T1000 (cell line): ENCODE measurements at regions not wholly inside any gene's neighbourhood (a gene's known extent, or its start where the extent isn't known, plus 50 kb on each side); places are given as distances from the start of the nearest gene placed in this dataset.

Source experiments
- DNase-seq: peaks from one replicate; lab custom pipeline; 2025; ENCODE audit warnings: mixed read lengths; lab: John Stamatoyannopoulos, UW

GRCh38 chr4:152235718-152236117 lies 300.2 kb downstream of the FBXW7 start:
- DNase-seq, result no peak

- DNase-seq, result no peak
Measured at GRCh38 chr4:152234571-152234970, 301.3 kb downstream of the FBXW7 start.

- DNase-seq, result no peak
Measured at GRCh38 chr4:152232271-152232670, 303.6 kb downstream of the FBXW7 start.

GRCh38 chr4:152229782-152230289 lies 306.1 kb downstream of the FBXW7 start:
- no peak for DNase-seq

- DNase-seq, result no peak
Measured at GRCh38 chr4:152225680-152226079, 310.2 kb downstream of the FBXW7 start.

GRCh38 chr4:152224721-152225420 lies 311.0 kb downstream of the FBXW7 start:
- DNase-seq, result no peak

- no peak for DNase-seq
Measured at GRCh38 chr4:152224223-152224622, 311.7 kb downstream of the FBXW7 start.

- DNase-seq, result no peak
Measured at GRCh38 chr4:152223600-152223999, 312.3 kb downstream of the FBXW7 start.

- DNase-seq, result no peak
Measured at GRCh38 chr4:152221816-152222516, 313.9 kb downstream of the FBXW7 start.

- peak; percentile 13 for DNase-seq
Measured at GRCh38 chr4:152220201-152220666, 315.7 kb downstream of the FBXW7 start.

- DNase-seq, result no peak
Measured at GRCh38 chr4:152218576-152218975, 317.3 kb downstream of the FBXW7 start.

- DNase-seq, result no peak
Measured at GRCh38 chr4:152217896-152218295, 318.0 kb downstream of the FBXW7 start.

- DNase-seq, result no peak
Measured at GRCh38 chr4:152211936-152212653, 323.8 kb downstream of the FBXW7 start.

GRCh38 chr4:152209772-152210493 lies 326.0 kb downstream of the FBXW7 start:
- DNase-seq, result no peak

- no peak for DNase-seq
Measured at GRCh38 chr4:152207378-152207720, 328.5 kb downstream of the FBXW7 start.

- no peak for DNase-seq
Measured at GRCh38 chr4:152206646-152207377, 329.1 kb downstream of the FBXW7 start.

GRCh38 chr4:152206185-152206584 lies 329.7 kb downstream of the FBXW7 start:
- no peak for DNase-seq

- DNase-seq, result no peak
Measured at GRCh38 chr4:152202415-152202814, 333.5 kb downstream of the FBXW7 start.

- DNase-seq, result no peak
Measured at GRCh38 chr4:152200511-152201333, 335.2 kb downstream of the FBXW7 start.

GRCh38 chr4:152197211-152197610 lies 338.7 kb downstream of the FBXW7 start:
- DNase-seq, result no peak
